ACHN (cell line): ENCODE measurements at regions not wholly inside any gene's neighbourhood (a gene's known extent, or its start where the extent isn't known, plus 50 kb on each side); places are given as distances from the start of the nearest gene placed in this dataset.
"Not testable (repeated sequence)": the region's sequence is repeated elsewhere in the genome, so short reads cannot be mapped to it uniquely, and the experiment has no call there.

Experiments
- DNase-seq: peaks from one replicate; pipeline ENCODE4 v3.0.0-alpha.2; 2015
- in situ Hi-C: cut with HindIII; loops from 2 replicates; pipeline ENCODE4 v1.10.0; 2017; ENCODE audit warnings: low sequenced_read_pairs, low pct_ligation_motif_present, low pct_unique_long_range_greater_than_20kb

DNA sequence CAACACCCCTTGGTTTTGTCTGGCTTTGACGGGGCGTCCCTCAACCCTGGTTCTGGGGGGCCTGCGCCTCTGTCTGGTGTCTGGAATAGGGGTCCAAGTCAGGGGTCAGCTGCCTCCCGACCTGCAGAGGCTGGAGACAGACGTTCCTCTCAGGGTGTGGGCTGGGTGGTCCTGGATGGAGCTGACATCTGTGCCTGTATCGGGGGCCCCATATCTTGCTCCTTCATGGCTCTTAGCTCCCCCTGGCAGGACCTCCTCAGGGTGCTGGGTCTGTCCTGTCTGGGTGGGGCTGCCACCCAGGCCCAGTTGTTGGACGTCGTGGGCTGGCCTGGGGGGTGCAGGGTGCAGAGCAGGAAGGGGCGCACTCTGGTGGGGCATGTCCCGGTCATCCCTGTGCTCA is 374.8 kb downstream of the TMEM121 start:
- in situ Hi-C loops = no loop called here
- DNase-seq = no peak

DNA sequence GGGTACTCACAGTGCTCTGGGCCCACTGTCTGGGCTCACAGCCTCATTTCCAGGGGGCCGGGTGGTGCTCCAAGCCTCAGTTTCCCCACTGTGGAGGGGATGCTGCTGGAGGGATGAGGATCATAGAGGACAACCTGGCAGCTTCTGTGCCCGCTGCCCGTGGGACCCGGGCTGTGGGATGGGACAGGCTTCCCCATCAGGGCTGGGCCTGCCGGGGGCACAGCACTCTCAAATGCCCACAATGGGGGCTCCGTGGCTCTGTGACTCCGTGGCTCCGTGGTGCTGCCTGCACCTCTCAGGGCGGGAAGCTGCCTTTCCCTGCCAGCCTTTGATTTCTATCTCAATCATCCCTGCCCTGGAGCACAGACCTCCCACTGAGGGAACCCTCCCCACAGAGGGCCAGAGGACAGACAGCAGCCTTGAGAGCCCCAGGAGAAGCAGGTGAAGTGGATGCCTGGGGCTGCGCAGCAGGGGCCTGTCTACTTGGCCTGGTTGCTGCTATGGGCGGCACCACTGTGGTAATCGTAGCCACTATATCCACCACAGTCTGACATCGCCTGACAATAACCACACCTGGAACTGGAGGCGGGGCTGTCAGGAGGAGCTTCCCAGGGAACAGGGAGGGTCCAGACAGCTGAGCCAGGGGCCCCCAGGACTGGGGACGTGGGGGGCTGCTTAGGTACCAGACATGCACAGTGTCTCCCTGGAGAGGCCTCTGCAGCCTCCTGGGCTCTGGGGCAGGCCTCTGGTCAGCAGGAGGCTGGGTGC is 375.9 kb downstream of the TMEM121 start:
- in situ Hi-C loops = no loop called here
- no peak for DNase-seq

DNA sequence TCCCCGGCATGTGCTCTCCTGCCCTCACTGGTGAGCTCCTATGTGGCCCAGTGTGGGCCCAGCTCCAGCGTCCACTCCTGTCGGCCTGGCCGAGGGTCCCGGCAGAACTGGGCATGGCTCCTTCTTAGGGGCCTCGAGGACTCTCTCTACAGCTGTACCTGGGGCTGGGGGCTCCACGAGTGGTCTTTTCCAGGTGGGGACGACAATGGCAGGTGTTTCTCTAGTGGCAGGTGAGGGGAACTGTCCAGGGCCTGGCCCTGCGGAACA is 376.4 kb downstream of the TMEM121 start:
- DNase-seq, in situ Hi-C loops: not testable (repeated sequence)

DNA sequence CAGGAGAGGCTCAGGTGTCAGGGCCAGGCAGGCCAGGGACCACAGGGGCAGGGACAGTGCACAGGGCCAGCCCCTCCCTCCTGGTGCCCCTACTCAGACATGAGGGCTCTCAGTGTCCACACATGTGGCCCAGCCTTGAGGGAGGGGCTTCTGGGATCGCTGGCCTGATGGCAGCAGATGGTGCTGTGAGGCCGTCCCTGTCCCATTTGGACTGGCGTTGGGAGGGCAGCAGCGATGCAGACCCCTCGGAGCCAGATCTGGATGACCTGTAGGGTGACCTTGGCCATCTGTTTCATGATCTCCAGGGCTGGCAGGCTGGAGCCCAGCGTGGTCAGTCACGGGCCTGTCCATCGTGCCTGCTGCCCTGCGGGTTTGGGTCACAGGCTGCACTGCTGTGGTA is 377.6 kb downstream of the TMEM121 start:
- in situ Hi-C loops = no loop called here
- DNase-seq = no peak

DNA sequence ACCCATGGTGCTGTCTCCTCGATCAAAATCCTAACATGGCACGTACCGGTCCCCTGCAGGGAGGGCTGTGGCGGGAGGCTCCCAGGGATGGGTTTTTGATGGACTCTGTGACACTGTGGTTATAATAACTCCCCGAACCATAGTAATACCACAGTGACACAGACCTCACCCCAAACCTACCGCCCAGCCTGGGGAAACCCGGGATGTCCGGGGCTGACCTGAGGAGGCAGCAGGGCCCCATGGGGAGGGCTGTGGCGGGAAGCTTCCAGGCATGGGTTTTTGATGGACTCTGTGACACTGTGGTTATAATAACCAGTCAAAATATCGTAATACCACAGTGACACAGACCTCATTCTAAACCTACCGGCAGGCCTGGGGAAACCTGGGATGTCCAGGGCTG is 378.0 kb downstream of the TMEM121 start:
- in situ Hi-C loops = no loop called here
- DNase-seq = no peak

DNA sequence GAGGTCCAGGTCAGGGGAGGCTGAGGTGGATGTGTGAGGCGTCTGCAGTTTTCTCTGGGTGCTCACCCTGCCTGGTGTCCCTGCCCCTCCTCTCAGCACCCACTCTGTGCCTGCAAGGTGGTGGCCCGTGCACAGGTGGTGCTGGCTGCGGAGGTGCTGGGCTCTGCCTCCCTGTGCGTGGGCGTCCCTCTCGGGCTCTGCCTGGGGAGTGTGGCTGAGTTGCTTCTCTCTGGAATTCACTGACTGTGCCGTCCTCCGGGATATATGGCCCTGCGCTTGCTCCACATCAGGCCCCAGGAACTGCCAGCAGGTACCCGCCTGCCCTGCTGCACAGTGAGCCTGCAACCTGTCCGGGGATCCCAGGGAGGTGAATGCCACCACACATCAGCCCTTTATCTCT is 379.1 kb downstream of the TMEM121 start:
- in situ Hi-C loops = no loop called here
- DNase-seq = no peak

DNA sequence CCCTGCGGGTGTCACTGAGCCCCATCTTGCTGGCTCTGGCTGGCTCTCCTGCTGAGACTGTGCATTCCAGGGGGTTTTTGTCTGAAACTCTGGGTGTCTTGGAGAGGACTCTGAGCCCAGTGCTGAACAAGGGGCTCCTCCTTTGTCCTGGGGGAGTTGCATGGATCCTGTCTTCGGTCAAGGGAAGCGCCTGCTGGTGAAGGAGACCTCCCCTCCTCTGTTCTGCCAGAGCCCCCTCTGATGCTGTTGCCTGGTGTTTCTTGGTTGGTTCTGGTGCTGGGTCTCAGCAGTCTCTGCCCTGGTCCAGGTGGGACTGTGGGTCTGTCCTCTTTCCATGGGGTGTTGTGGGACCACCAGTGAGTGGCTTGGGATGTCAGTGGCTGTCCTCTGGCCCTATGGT is 380.9 kb downstream of the TMEM121 start:
- in situ Hi-C loops = no loop called here
- no peak for DNase-seq

DNA sequence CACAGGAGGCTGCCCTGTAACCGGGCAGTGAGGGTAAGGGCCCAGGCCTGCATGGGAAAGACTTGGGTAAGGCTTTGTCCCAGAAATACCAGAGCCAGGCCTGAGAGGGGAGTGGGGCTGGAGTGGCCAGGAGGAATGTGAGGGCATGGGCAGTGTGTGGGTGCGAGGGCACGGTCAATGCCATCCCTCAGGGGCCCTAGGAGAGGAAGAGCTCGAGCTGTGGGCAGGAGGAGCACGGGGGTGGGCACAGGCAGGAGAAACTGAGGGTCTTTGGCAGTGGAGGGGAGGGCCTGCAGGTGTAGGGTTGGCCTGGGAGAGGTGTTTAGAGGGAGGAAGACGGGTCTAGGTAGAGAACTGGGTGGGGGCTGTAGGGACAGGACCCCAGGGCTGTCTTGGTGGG is 381.6 kb downstream of the TMEM121 start:
- in situ Hi-C loops = no loop called here
- no peak for DNase-seq

DNA sequence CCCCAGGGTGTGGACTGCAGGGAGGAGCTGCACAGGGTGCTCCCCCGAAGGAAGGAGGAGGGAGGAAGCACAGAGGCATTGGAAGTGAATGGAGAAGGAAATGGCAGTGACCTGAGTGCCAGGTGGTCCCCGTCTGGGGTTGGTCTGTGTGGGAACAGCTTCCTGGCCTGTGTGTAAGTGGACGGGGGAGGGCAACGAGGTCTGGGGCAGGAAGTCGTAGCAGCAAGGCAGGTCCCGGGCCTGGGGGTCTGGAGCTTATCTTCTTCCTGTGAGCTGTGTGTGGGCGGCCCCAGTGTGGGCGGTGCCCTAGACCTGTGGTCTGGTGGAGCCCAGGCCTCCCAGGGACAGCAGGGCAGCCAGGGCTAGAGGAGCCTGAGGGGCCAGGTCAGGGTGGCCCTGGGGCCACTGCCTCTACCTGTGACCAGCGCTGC is 382.1 kb downstream of the TMEM121 start:
- DNase-seq = no peak
- in situ Hi-C loops = no loop called here

DNA sequence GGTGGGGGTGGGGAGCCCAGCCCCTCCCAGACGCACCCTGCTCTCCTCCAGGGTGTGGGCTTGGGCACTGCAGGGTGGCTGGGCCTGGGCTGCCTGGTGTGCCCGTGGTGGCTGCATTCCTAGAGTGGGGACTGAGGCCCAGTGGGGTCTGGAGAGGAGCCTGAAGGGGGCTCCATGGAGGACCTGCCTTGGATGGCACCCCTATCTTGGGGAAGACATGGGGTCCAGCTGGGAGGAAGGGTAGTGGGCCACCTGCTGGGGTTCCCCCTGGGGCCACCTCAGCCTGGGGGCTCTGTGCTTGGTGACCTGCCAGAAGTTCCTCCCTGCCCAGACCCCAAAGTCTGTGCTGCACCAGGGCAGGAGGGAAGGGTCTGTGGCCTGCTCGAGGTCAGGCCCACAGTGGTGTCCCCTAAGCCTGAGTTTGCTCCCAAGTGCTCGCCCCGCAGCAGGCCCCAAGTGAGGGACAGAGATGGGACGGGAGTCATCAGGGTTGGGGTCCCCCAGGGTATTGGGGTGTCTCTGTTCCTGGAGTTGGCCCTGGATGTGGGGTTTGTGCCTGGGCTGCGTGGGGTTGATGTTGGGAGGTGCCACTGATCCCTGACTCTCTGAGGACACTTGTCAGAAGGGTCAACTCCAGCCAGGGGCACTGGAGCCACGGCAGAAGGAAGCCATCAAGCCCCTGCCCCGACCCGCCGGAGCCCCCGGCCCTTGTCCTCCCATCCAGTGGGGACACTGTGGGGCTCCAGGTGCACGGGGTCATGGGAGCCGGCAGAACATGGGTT is 382.9 kb downstream of the TMEM121 start:
- in situ Hi-C loops = no loop called here

DNA sequence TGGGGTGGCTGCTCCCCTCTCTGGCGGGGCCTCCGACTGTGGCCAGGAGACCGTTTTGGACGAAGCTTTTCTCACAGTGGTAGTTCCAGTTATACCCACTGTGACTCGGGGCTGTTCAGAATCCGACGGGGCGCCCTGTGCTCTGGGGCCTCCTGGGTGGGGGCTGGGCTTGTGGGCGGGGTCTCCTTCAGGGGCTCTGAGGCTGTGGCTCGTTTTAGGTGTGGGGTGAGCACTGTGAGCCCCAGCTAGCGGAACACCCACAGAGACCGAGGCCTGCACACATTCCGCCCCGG is 383.4 kb downstream of the TMEM121 start:
- in situ Hi-C loops = not testable (repeated sequence)

More for the DNA sequence above, 382.9 kb downstream of the TMEM121 start:
- DNase-seq = no peak

DNA sequence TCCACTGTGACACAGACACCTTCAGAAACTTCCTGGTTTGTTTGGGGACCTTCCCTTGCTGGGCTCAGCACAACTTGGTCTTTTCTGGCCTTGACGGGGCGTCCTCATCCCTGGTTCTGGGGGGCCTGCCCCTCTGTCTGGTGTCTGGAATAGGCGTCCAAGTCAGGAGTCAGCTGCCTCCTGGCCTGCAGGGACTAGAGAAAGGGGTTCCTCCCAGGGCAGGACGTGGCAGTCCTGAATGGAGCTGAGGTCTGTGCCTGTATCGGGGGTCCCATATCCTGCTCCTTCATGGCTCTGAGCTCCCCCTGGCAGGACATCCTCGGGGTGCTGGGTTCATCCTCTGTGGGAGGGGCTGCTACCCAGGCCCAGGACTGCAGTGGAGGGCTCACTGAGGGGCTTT is 384.0 kb downstream of the TMEM121 start:
- no peak for DNase-seq
- in situ Hi-C loops = no loop called here

More for the DNA sequence above, 383.4 kb downstream of the TMEM121 start:
- not testable (repeated sequence) for DNase-seq

DNA sequence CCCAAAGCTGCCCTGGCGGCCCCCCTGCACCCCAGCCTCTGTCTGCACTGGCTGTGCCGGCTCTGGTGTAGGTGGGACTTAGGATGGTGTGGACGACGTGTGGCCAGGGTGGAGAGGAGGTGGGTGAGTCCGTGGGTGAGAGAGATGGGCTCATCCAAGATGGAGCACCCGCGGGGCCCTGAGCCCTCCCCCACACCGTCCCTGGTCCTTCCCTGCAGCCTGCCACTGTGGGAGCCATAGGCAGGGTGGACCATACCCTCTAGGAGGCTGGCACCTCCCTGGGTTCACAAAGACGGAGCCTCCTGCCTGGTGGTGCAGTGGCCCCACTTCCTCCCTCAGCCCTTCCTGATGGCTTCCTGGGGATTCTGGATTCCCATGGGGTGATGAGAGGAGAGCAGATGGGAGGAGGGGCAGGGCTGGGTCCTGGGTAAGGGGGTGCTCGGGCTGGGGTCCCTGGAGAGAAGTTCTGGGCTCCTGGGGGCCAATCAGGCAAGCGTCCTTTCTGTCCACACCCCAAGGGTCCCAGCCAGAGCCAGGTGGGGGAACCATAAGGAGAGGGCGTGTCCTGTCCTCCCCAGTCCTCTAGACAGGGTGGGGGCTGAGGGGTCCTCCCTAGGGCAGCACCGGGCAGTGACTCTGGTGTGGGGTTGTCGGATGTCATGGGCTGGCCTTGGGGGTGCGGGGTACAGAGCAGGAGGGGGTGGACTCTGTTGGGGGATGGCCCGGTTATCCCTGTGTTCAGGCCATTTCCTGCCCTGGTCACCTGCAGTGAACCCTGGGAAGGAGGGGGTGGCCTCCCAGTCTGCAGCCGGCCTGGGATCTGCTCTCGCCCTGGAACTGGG is 384.8 kb downstream of the TMEM121 start:
- in situ Hi-C loops = no loop called here
- DNase-seq = no peak

DNA sequence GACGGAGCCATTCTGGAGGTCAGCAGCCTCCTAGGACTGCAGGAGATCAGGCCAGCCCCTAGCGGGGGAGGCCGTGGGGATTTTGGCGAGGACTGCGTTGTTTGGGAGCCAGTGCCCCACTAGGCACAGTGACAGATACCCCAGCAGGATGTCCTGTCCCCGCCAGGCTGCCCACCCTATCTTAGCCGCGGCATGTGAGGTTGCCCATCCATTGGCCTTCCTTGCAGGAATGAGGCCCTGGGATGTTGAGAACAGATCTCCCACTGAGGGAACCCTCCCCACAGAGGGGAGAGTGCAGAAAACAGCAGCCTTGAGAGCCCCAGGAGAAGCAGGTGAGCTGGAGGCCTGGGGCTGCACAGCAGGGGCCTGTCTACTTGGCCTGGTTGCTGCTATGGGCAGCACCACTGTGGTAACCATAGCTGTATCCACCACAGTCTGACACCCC is 385.5 kb downstream of the TMEM121 start:
- DNase-seq, in situ Hi-C loops: not testable (repeated sequence)

DNA sequence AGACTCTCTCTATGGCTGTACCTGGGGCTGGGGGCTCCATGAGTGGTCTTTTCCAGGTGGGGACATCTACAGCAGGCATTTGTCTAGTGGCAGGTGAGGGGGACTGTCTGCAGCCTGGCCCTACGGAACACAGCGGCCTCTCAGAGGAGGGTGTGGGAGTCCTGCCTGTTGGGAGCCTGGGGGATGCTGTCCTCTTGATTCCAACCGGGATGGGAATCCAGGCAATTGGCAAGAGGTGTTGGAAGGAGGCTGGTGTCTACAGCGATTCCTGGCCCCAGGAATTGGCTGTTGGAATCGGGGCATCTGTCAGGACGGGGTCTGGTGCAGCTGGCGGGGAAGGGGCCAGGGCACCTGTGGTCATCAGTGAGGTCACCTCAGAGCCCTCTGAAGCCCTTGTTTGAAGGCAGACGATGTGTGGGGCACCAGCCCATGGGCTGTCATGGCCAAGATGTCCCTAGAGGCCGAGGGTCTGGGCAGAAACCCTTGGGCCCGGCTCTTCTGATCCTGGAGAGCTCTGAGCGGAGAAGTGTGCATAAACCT is 386.3 kb downstream of the TMEM121 start:
- DNase-seq = no peak
- in situ Hi-C loops = no loop called here

DNA sequence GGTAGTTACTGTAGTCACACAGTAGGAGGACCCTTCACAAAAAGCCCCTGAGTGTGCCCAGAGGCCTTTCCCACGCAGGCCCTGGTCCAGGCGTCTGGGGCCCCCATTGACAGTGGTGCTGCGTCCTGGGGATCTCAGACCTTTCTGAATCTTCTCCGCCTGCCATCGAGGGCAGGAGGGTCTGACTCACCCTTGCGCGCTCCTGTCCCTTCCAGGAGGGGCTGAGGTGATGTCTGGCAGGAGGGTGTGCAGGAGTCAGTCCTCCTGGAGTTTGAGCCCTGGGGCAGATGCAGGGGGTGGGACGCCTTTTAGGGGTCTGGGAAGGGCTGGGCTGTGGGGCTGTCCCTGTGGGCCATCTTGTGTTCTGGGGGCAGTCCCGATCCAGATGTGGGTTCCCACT is 386.8 kb downstream of the TMEM121 start:
- no peak for DNase-seq
- in situ Hi-C loops = no loop called here

DNA sequence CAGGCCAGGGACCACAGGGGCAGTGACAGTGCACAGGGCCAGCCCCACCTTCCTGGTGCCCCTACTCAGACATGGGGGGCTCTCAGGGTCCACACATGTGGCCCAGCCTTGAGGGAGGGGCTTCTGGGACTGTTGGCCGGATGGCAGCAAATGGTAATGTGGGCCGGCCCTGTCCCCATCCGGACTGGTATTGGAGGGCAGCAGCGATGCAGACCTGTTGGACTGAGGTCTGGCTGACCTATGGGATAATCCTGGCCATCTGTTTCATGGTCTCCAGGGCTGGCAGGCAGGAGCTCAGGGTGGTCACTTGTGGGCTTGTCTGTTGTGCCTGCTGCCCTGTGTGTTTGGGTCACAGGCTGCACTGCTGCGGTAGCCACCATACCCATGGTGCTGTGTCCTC is 387.5 kb downstream of the TMEM121 start:
- DNase-seq = no peak
- in situ Hi-C loops = no loop called here

DNA sequence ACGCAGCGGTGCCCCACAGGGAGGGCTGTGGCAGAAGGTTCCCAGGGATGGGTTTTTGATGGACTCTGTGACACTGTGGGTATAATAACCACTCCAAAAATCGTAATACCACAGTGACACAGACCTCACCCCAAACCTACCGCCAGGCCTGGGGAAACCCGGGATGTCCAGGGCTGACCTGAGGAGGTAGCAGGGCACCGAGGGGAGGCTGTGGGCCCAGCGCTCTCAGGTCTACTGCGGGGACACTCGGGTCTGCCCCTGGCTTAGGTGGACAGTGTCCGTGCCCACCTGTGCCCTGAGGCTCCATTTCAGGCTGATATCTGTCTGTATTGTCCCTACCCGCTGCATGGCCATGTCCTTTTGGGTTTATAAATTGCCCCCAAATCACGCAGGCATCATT is 387.9 kb downstream of the TMEM121 start:
- DNase-seq, in situ Hi-C loops: not testable (repeated sequence)

DNA sequence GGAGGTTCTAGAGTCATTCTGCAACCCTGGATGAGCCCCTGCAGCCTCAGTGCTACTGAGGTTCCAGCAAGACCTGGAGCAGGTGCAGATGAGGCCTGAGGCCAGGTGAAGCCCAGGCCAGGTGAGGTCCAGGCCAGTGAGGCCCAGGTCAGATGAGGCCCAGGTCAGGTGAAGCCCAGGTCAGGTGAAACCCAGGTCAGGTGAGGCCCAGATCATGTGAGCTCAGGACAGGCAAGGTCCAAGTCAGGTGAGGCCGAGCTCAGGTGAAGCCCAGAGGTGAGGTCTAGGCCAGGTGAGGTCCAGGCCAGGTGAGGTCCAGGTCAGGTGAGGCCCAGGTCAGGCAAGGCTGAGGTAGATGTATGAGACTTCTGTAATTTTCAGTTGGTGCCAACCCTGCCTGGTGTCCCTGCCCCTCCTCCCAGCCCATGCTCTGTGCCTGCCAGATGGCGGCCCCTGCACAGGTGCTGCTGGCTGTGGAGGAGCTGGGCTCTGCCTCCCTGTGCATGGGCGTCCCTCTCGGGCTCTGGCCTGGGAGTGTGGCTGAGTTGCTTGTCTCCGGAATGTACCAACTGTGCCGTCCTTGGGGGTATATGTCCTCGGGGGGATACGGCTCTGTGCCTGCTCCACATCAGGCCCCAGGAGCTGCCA is 388.5 kb downstream of the TMEM121 start:
- no peak for DNase-seq
- in situ Hi-C loops = no loop called here
